NCI-H1694 (cell line): ENCODE measurements at regions not wholly inside any gene's neighbourhood (a gene's known extent, or its start where the extent isn't known, plus 50 kb on each side); places are given as distances from the start of the nearest gene placed in this dataset.

Experiments
- DNase-seq: peaks from one replicate; lab custom pipeline; 2025; lab: John Stamatoyannopoulos, UW

- no peak for DNase-seq
Measured at GRCh38 chr15:88707771-88708654, 69.2 kb downstream of the ISG20 start.

GRCh38 chr15:88708655-88709054 lies 69.8 kb downstream of the ISG20 start:
- DNase-seq: no peak

- DNase-seq: no peak
Measured at GRCh38 chr15:88710027-88710715, 71.4 kb downstream of the ISG20 start.

- DNase-seq: no peak
Measured at GRCh38 chr15:88711806-88712205, 73.0 kb downstream of the ISG20 start.

GRCh38 chr15:88714782-88715372 lies 76.1 kb downstream of the ISG20 start:
- no peak for DNase-seq

GRCh38 chr15:88716543-88717381 lies 77.9 kb downstream of the ISG20 start:
- DNase-seq: no peak

GRCh38 chr15:88717382-88718031 lies 78.7 kb downstream of the ISG20 start:
- no peak for DNase-seq

GRCh38 chr15:88718731-88719130 lies 79.9 kb downstream of the ISG20 start:
- DNase-seq: no peak

- no peak for DNase-seq
Measured at GRCh38 chr15:88719654-88720053, 80.8 kb downstream of the ISG20 start.

GRCh38 chr15:88725305-88726210 lies 77.7 kb upstream of the ACAN start:
- DNase-seq: no peak

GRCh38 chr15:88727439-88727838 lies 75.8 kb upstream of the ACAN start:
- no peak for DNase-seq

- DNase-seq: no peak
Measured at GRCh38 chr15:88729581-88729980, 73.7 kb upstream of the ACAN start.

- DNase-seq: no peak
Measured at GRCh38 chr15:88730751-88731150, 72.5 kb upstream of the ACAN start.

GRCh38 chr15:88735212-88735611 lies 68.0 kb upstream of the ACAN start:
- no peak for DNase-seq

GRCh38 chr15:88736204-88736603 lies 67.0 kb upstream of the ACAN start:
- no peak for DNase-seq

GRCh38 chr15:88738796-88739195 lies 64.4 kb upstream of the ACAN start:
- DNase-seq: no peak

- no peak for DNase-seq
Measured at GRCh38 chr15:88739541-88739940, 63.7 kb upstream of the ACAN start.

GRCh38 chr15:88740356-88740755 lies 62.9 kb upstream of the ACAN start:
- no peak for DNase-seq

- no peak for DNase-seq
Measured at GRCh38 chr15:88741046-88741445, 62.2 kb upstream of the ACAN start.

GRCh38 chr15:88741671-88742070 lies 61.6 kb upstream of the ACAN start:
- DNase-seq: no peak

- DNase-seq: no peak
Measured at GRCh38 chr15:88742161-88742560, 61.1 kb upstream of the ACAN start.
